Upper lobe of left lung (tissue), 6 donors: ENCODE measurements at regions not wholly inside any gene's neighbourhood (a gene's known extent, or its start where the extent isn't known, plus 50 kb on each side); places are given as distances from the start of the nearest gene placed in this dataset.

Source experiments
- ATAC-seq, 2 donors: fragments of 200-7000 bp; cut with Tn5 transposase; one replicate each; pipeline ENCODE4 v1.9.1; 2022; ENCODE audit warnings: mild to moderate bottlenecking in 2 of 2, moderate library complexity in 2 of 2; ENCODE audit not compliant: low FRiP score in 2 of 2
- DNase-seq, 2 donors: peaks; one replicate each; pipeline ENCODE4 v3.0.0-alpha.2; 2019 to 2020
- H3K27ac ChIP-seq, 4 donors: fragments of 200-600 bp; sonication (generic); one replicate each; pipeline ENCODE4 v1.5.1; 2016 to 2019
- H3K27me3 ChIP-seq, 4 donors: fragments of 200-600 bp; sonication (generic); one replicate each; pipeline ENCODE4 v1.5.1; 2017 to 2019
- H3K36me3 ChIP-seq, 4 donors: fragments of 200-600 bp; sonication (generic); one replicate each; pipeline ENCODE4 v1.5.1; 2016 to 2019
- H3K4me1 ChIP-seq, 4 donors: fragments of 200-600 bp; sonication (generic); one replicate each; pipeline ENCODE4 v1.5.1; 2018 to 2019
- H3K4me3 ChIP-seq, 4 donors: fragments of 200-600 bp; sonication (generic); one replicate each; pipeline ENCODE4 v1.5.1; 2017 to 2019; ENCODE audit warnings: mild to moderate bottlenecking in 2 of 4, moderate library complexity in 1 of 4
- H3K9me3 ChIP-seq, 4 donors: fragments of 200-600 bp; sonication (generic); one replicate each; pipeline ENCODE4 v1.5.1; 2018 to 2019
- CTCF ChIP-seq, 6 experiments: fragments of 450-650 bp in 4 of 6; fragments of 200-600 bp in 2 of 6; sonication (generic) in 2 of 6; IDR thresholded peaks; one replicate each; pipeline ENCODE4 v1.5.1; 2016 to 2019; ENCODE audit warnings: antibody characterized with exemption in 6 of 6
- EP300 ChIP-seq, 4 donors: sonication (generic); formaldehyde crosslinking; IDR thresholded peaks; one replicate each; pipeline ENCODE4 v1.5.1; 2017; ENCODE audit warnings: antibody characterized with exemption in 4 of 4, control low read depth in 2 of 4
- POLR2A ChIP-seq, 4 donors: fragments of 450-650 bp; IDR thresholded peaks; one replicate each; pipeline ENCODE4 v1.5.1; 2016 to 2017; ENCODE audit warnings: antibody characterized with exemption in 4 of 4, mild to moderate bottlenecking in 2 of 4
- POLR2AphosphoS5 ChIP-seq, 2 donors: sonication (generic); formaldehyde crosslinking; IDR thresholded peaks; one replicate each; pipeline ENCODE4 v1.5.1; 2017; ENCODE audit warnings: antibody characterized with exemption in 2 of 2
- WGBS, 2 donors: methylation state at CpG; one replicate each; pipeline ENCODE4 v1.1.5; 2017 to 2018; 5-methylcytosine and 5-hydroxymethylcytosine counted together
- donor health status: DM: no; HTN: no; CAD: no; lungs with moderate emphysema.
- donor health status: DM: no; HTN: yes; CAD: no; lungs with severe emphysema.

- no peak overlapping the region for H3K4me3 ChIP-seq
- H3K27me3 ChIP-seq: no peaks in the 10 kb centered on the region
- no peak for ATAC-seq
- no peaks in the 10 kb centered on the region for H3K36me3 ChIP-seq
- WGBS, 2 donors: 96% methylated on average over 3 of the region's 3 CpGs
- no peak for DNase-seq
- TF ChIP-seq EP300 (IDR thresholded peaks at IDR 0.05) (no peak), POLR2AphosphoS5 (IDR thresholded peaks at IDR 0.05) (no peak), POLR2A (IDR thresholded peaks at IDR 0.05) (no peak)
- no peaks in the 10 kb centered on the region for H3K9me3 ChIP-seq
- H3K27ac ChIP-seq: no peak overlapping the region
- no peaks in the 10 kb centered on the region for H3K4me1 ChIP-seq
Measured at GRCh38 chr5:101035425-101035824, 132.3 kb upstream of the ST8SIA4 start.

- ATAC-seq (no peak), DNase-seq (no peak)
- no peaks in the 10 kb centered on the region for H3K4me1 ChIP-seq
- H3K9me3 ChIP-seq: no peaks in the 10 kb centered on the region
- no peak overlapping the region for H3K27ac ChIP-seq
- H3K36me3 ChIP-seq: no peaks in the 10 kb centered on the region
- TF ChIP-seq EP300 (IDR thresholded peaks at IDR 0.05): no peak
- no peak for TF ChIP-seq POLR2AphosphoS5 (IDR thresholded peaks at IDR 0.05)
- no peak for TF ChIP-seq CTCF (IDR thresholded peaks at IDR 0.05)
- TF ChIP-seq POLR2A (IDR thresholded peaks at IDR 0.05): no peak
- 76 to 86% methylated on average over 2 of the region's 2 CpGs for WGBS, 2 donors
- no peak overlapping the region for H3K4me3 ChIP-seq
- no peaks in the 10 kb centered on the region for H3K27me3 ChIP-seq
Measured at GRCh38 chr5:101024299-101024698, 121.2 kb upstream of the ST8SIA4 start.

DNA sequence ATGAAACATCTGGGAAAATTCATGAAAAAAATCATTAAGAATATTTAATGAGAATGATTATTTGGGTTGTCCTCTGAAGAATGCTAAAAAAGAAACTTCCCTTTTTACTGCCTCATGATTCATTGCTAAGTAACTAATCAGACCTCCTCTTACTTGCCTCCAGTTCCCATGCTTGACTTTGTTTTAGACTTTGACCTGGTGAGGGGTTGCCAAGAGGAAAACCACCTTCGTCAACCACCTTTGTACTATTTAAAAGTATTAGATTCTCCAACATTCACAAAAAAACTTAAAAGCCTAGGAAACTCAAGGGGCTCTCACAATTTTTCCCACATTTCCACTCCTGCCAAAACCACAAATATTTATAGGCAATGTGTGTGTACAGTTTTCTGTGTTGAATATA is 115.2 kb upstream of the ST8SIA4 start:
- no peak for DNase-seq
- WGBS, 2 donors: 67 to 72% methylated on average over 1 of the region's 1 CpG

DNA sequence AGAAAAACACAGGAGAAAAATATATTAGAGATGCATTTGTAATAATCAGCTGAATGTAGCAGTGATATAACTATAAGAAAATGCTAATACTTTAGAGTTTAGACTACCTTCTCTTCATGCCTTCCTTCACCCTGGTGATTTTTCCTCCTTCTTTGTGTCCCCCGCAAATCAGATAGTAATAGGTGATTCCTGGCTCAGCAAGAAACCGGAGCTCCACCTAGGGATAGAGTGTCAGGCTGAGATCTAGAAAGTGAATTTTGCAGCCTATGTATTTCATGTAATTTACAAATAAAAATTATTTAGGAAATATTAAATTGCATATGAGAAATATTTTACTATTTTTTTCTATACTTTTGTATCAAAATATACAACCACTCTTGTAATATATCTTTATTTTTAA is 109.8 kb upstream of the ST8SIA4 start:
- Histone ChIP-seq H3K27me3 (no peaks in the 10 kb centered on the region), H3K4me1 (no peaks in the 10 kb centered on the region), H3K36me3 (no peaks in the 10 kb centered on the region), H3K27ac (no peak overlapping the region), H3K4me3 (no peak overlapping the region), H3K9me3 (no peaks in the 10 kb centered on the region)
- 47 to 72% methylated on average over 2 of the region's 2 CpGs for WGBS, 2 donors
- no peak for ATAC-seq
- TF ChIP-seq POLR2A (IDR thresholded peaks at IDR 0.05) (no peak), POLR2AphosphoS5 (IDR thresholded peaks at IDR 0.05) (no peak), CTCF (IDR thresholded peaks at IDR 0.05) (no peak), EP300 (IDR thresholded peaks at IDR 0.05) (no peak)
- DNase-seq: no peak

More for the DNA sequence above, 115.2 kb upstream of the ST8SIA4 start:
- no peak overlapping the region for H3K4me3 ChIP-seq
- H3K4me1 ChIP-seq: no peaks in the 10 kb centered on the region
- ATAC-seq: no peak
- no peaks in the 10 kb centered on the region for H3K9me3 ChIP-seq
- H3K27ac ChIP-seq: no peak overlapping the region
- H3K27me3 ChIP-seq: no peaks in the 10 kb centered on the region
- TF ChIP-seq POLR2AphosphoS5 (IDR thresholded peaks at IDR 0.05) (no peak), EP300 (IDR thresholded peaks at IDR 0.05) (no peak), CTCF (IDR thresholded peaks at IDR 0.05) (no peak), POLR2A (IDR thresholded peaks at IDR 0.05) (no peak)
- no peaks in the 10 kb centered on the region for H3K36me3 ChIP-seq

- H3K27ac ChIP-seq: no peak overlapping the region
Measured at GRCh38 chr5:101009758-101010519, 106.9 kb upstream of the ST8SIA4 start.

More at GRCh38 chr5:101009758-101010519, 106.9 kb upstream of the ST8SIA4 start:
- DNase-seq (no peak), ATAC-seq (no peak)
- Histone ChIP-seq H3K36me3 (no peaks in the 10 kb centered on the region), H3K27me3 (no peaks in the 10 kb centered on the region), H3K4me1 (no peaks in the 10 kb centered on the region), H3K9me3 (no peaks in the 10 kb centered on the region), H3K4me3 (no peak overlapping the region)
- WGBS, 2 donors: 71 to 72% methylated on average over 9 of the region's 9 CpGs
- TF ChIP-seq CTCF (IDR thresholded peaks at IDR 0.05): no peak
